ENCODE measurements at regions not wholly inside any gene's neighbourhood (a gene's known extent, or its start where the extent isn't known, plus 50 kb on each side); places are given as distances from the start of the nearest gene placed in this dataset.
A peak's percentile ranks its signal among the peaks of the same experiment; 100 is the strongest.

DNA sequence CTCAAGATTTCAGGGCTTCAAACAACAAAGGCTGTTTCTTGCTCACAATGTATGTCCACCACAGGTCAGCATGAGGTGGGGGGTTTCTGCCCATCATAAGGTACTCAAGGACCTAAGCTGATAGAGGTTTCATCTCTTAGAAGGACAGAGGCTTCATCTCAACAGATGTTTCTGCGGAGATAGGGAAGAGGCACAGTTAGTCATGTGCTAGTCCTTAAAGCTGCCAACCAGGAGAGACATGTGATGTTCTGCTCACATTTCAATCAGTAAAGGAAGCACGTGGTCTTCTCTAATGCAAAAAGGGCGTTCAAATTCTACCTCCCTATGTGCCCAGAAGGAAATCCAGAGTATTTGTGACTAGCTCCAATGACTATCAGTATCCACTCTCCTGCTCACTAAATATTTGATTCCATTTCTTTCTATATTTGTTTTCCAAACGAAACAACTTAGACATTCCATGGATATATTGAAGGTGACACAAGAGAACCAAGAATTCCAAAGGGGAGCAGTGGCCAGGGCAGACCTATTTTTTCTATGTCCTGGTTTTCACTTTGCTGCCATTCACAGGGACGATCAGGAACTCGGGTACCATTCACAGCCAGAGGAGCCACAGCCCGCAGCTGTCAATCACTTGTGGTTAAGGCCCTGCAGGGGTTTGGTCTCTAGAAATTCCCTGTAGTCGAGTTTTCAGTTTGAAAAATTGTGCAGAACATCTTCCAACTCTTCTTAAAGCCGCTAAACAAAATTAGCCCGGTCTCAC lies 173.2 kb upstream of the FOXA2 start:
- Histone ChIP-seq H3K4me1 (no peaks in the 10 kb centered on the region), H3K9me3 (ENCODE audit: control insufficient read depth, low read length) (no peaks in the 10 kb centered on the region), H3K79me2 (no peaks in the 10 kb centered on the region), H3K9ac (no peak overlapping the region), H2AFZ (no peak overlapping the region), H3K36me3 (ENCODE audit: control insufficient read depth, insufficient read depth, low read length) (no peaks in the 10 kb centered on the region), H3K27me3 (ENCODE audit: control insufficient read depth, insufficient read depth, low read length) (no peaks in the 10 kb centered on the region), H3K4me3 (ENCODE audit: low read depth, low read length) (no peak overlapping the region), H3K27ac (no peak overlapping the region), H3K4me2 (ENCODE audit: low read length) (no peak overlapping the region)
- no peak for TF ChIP-seq CTCF (IDR thresholded peaks at IDR 0.05)

- Histone ChIP-seq H3K36me3 (ENCODE audit: control insufficient read depth, insufficient read depth, low read length) (no peaks in the 10 kb centered on the region), H3K4me3 (ENCODE audit: low read depth, low read length) (no peak overlapping the region), H3K9ac (no peak overlapping the region), H3K4me2 (ENCODE audit: low read length) (no peak overlapping the region), H3K9me3 (ENCODE audit: control insufficient read depth, low read length) (no peaks in the 10 kb centered on the region), H2AFZ (no peak overlapping the region), H3K4me1 (no peaks in the 10 kb centered on the region), H3K27me3 (ENCODE audit: control insufficient read depth, insufficient read depth, low read length) (no peaks in the 10 kb centered on the region), H3K79me2 (no peaks in the 10 kb centered on the region), H3K27ac (no peak overlapping the region)
- no peak for TF ChIP-seq CTCF (IDR thresholded peaks at IDR 0.05)
Observed at GRCh38 chr20:22758815-22759214, 174.4 kb upstream of the FOXA2 start.

DNA sequence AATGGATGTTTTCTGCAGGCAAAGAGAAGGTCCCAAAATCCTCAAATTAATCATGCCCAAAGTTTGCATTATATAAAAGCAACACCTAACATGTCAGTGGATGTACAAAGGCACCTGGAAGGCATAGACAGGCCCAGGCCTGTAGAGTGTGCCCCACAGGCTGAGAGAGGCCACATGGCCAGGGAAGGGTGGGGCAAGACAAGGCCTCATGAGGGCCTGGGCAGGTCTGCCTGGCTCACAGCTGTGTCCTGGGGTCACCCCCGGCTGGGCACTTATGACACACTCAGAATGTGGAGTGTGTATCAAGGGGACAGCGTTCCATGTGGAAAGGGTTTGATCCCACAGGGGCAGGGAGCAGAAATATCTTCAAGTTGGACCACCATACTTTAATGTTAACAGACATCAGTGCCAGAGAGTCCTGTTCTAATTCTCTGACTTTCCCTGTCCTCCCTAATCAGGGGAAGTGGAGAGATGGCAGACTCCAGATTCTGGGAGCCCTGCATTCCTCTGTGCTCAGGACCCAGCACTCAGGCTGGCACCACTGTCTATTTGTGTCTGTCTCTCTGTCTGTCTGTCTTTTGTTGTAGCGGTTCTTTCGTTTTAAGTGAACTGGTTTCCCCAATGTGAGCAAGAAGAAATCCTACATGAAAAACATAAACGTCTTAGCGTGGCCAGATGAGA lies 178.3 kb upstream of the FOXA2 start:
- H2AFZ ChIP-seq, result no peak overlapping the region
- H3K9ac ChIP-seq, result no peak overlapping the region
- no peaks in the 10 kb centered on the region for H3K79me2 ChIP-seq
- no peak for TF ChIP-seq CTCF (IDR thresholded peaks at IDR 0.05)
- no peaks in the 10 kb centered on the region for H3K9me3 ChIP-seq (ENCODE audit: control insufficient read depth, low read length)
- H3K4me3 ChIP-seq (ENCODE audit: low read depth, low read length), result no peak overlapping the region
- H3K4me1 ChIP-seq, result no peaks in the 10 kb centered on the region
- H3K27ac ChIP-seq, result no peak overlapping the region
- no peak overlapping the region for H3K4me2 ChIP-seq (ENCODE audit: low read length)
- H3K27me3 ChIP-seq (ENCODE audit: control insufficient read depth, insufficient read depth, low read length), result peaks cover 6% of the 10 kb centered on the region
- H3K36me3 ChIP-seq (ENCODE audit: control insufficient read depth, insufficient read depth, low read length), result no peaks in the 10 kb centered on the region

GRCh38 chr20:22763257-22763906 lies 179.0 kb upstream of the FOXA2 start:
- no peak overlapping the region for H3K4me3 ChIP-seq (ENCODE audit: low read depth, low read length)
- H3K9ac ChIP-seq, result no peak overlapping the region
- TF ChIP-seq CTCF (IDR thresholded peaks at IDR 0.05), result no peak
- H2AFZ ChIP-seq, result peak overlapping the region; percentile 22
- no peaks in the 10 kb centered on the region for H3K9me3 ChIP-seq (ENCODE audit: control insufficient read depth, low read length)
- peaks cover 6% of the 10 kb centered on the region for H3K27me3 ChIP-seq (ENCODE audit: control insufficient read depth, insufficient read depth, low read length)
- no peak overlapping the region for H3K4me2 ChIP-seq (ENCODE audit: low read length)
- H3K36me3 ChIP-seq (ENCODE audit: control insufficient read depth, insufficient read depth, low read length), result no peaks in the 10 kb centered on the region
- no peaks in the 10 kb centered on the region for H3K4me1 ChIP-seq
- H3K79me2 ChIP-seq, result no peaks in the 10 kb centered on the region
- no peak overlapping the region for H3K27ac ChIP-seq
